PC-9 (cell line): ENCODE measurements at regions not wholly inside any gene's neighbourhood (a gene's known extent, or its start where the extent isn't known, plus 50 kb on each side); places are given as distances from the start of the nearest gene placed in this dataset.

Experiments used
- CTCF ChIP-seq: fragments of 200-600 bp; sonication (generic); conservative IDR thresholded peaks from 2 replicates; pipeline ENCODE4 v1.6.1; 2017; ENCODE audit warnings: mixed run types, antibody characterized with exemption, mild to moderate bottlenecking, moderate library complexity
- EZH2 ChIP-seq: fragments of 200-600 bp; sonication (generic); IDR thresholded peaks from 2 replicates; pipeline ENCODE4 v1.8.0; 2017; ENCODE audit warnings: antibody characterized with exemption, low read depth

GRCh38 chr15:27598251-27599009 is 500.7 kb downstream of the OCA2 start:
- no peak for TF ChIP-seq CTCF
- no peak for TF ChIP-seq EZH2
